H9 (cell line): ENCODE measurements at regions not wholly inside any gene's neighbourhood (a gene's known extent, or its start where the extent isn't known, plus 50 kb on each side); places are given as distances from the start of the nearest gene placed in this dataset.

Source experiments
- DNase-seq: peaks from one replicate; pipeline ENCODE4 v3.0.0-alpha.2; 2017
- H2AFZ ChIP-seq: one replicate; pipeline ENCODE4 v1.6.1; 2013; ENCODE audit warnings: mild to moderate bottlenecking, low read length, control low read depth, moderate library complexity
- H2AK5ac ChIP-seq: 2 replicates; pipeline ENCODE4 v1.6.1; 2013; ENCODE audit warnings: low read length, control low read depth, mixed read lengths; ENCODE audit not compliant: insufficient read length
- H2BK120ac ChIP-seq: one replicate; pipeline ENCODE4 v1.6.1; 2013; ENCODE audit warnings: low read depth, mild to moderate bottlenecking, low read length, control low read depth, inconsistent platforms; ENCODE audit not compliant: poor library complexity, severe bottlenecking
- H2BK12ac ChIP-seq: 2 replicates; pipeline ENCODE4 v1.6.1; 2013; ENCODE audit warnings: low read length, control low read depth, mixed read lengths, low read depth; ENCODE audit not compliant: insufficient read length
- H2BK15ac ChIP-seq: 2 replicates; pipeline ENCODE4 v1.6.1; 2013; ENCODE audit warnings: low read depth, low read length, control low read depth
- H2BK20ac ChIP-seq: one replicate; pipeline ENCODE4 v1.6.1; 2013; ENCODE audit warnings: low read depth, mild to moderate bottlenecking, low read length, control low read depth, inconsistent platforms; ENCODE audit not compliant: poor library complexity, severe bottlenecking
- H2BK5ac ChIP-seq: 2 replicates; pipeline ENCODE4 v1.6.1; 2013; ENCODE audit warnings: low read length, control low read depth, mixed read lengths; ENCODE audit not compliant: insufficient read length
- H3K14ac ChIP-seq: 2 replicates; pipeline ENCODE4 v1.6.1; 2013; ENCODE audit warnings: low read length, control low read depth; ENCODE audit not compliant: insufficient read depth
- H3K18ac ChIP-seq: 2 replicates; pipeline ENCODE4 v1.6.1; 2013; ENCODE audit warnings: low read depth, mild to moderate bottlenecking, mixed read lengths, low read length, control low read depth; ENCODE audit not compliant: insufficient read length
- H3K23ac ChIP-seq: 2 replicates; pipeline ENCODE4 v1.6.1; 2013; ENCODE audit warnings: low read length, control low read depth, mixed read lengths, low read depth; ENCODE audit not compliant: insufficient read length
- H3K23me2 ChIP-seq: 2 replicates; pipeline ENCODE4 v1.6.1; 2013; ENCODE audit warnings: low read depth, mild to moderate bottlenecking, mixed read lengths, low read length, control low read depth; ENCODE audit not compliant: insufficient read length, poor library complexity, severe bottlenecking
- H3K27ac ChIP-seq: 2 replicates; pipeline ENCODE4 v1.5.1; 2013; ENCODE audit warnings: low read length, control low read depth, mixed read lengths, low read depth; ENCODE audit not compliant: insufficient read length
- H3K27me3 ChIP-seq: 2 replicates; pipeline ENCODE4 v1.6.1; 2013; ENCODE audit warnings: low read length, control low read depth, inconsistent platforms; ENCODE audit not compliant: insufficient read depth
- H3K4ac ChIP-seq: 2 replicates; pipeline ENCODE4 v1.6.1; 2013; ENCODE audit warnings: low read depth, mild to moderate bottlenecking, control low read depth, inconsistent platforms, low read length, moderate library complexity
- H3K4me1 ChIP-seq: 2 replicates; pipeline ENCODE4 v1.6.1; 2013; ENCODE audit warnings: low read length, control low read depth, inconsistent platforms; ENCODE audit not compliant: insufficient read depth
- H3K4me2 ChIP-seq: 2 replicates; pipeline ENCODE4 v1.6.1; 2013; ENCODE audit warnings: low read length, control low read depth, mixed read lengths; ENCODE audit not compliant: insufficient read length, insufficient read depth
- H3K56ac ChIP-seq: 2 replicates; pipeline ENCODE4 v1.6.1; 2013; ENCODE audit warnings: low read depth, mild to moderate bottlenecking, mixed read lengths, low read length, control low read depth; ENCODE audit not compliant: insufficient read length
- H3K79me1 ChIP-seq: 2 replicates; pipeline ENCODE4 v1.6.1; 2013; ENCODE audit warnings: low read depth, mild to moderate bottlenecking, moderate library complexity, low read length, control low read depth, inconsistent platforms; ENCODE audit not compliant: insufficient read depth, poor library complexity, severe bottlenecking
- H3K79me2 ChIP-seq: 2 replicates; pipeline ENCODE4 v1.6.1; 2013; ENCODE audit warnings: low read length, control low read depth, inconsistent platforms; ENCODE audit not compliant: insufficient read depth
- H3K9ac ChIP-seq: 2 replicates; pipeline ENCODE4 v1.6.1; 2013; ENCODE audit warnings: low read length, control low read depth, mixed read lengths; ENCODE audit not compliant: insufficient read length; ENCODE audit errors: extremely low read depth
- H3K9me3 ChIP-seq: one replicate; pipeline ENCODE4 v1.6.1; 2013; ENCODE audit warnings: low read depth, low read length, inconsistent platforms; ENCODE audit not compliant: control insufficient read depth
- H3T11ph ChIP-seq: one replicate; pipeline ENCODE4 v1.6.1; 2013; ENCODE audit warnings: mild to moderate bottlenecking, low read length, control low read depth, inconsistent platforms
- H4K20me1 ChIP-seq: one replicate; pipeline ENCODE4 v1.6.1; 2013; ENCODE audit not compliant: control insufficient read depth, insufficient read length, insufficient read depth
- H4K5ac ChIP-seq: 2 replicates; pipeline ENCODE4 v1.6.1; 2013; ENCODE audit warnings: low read depth, mild to moderate bottlenecking, mixed read lengths, low read length, control low read depth; ENCODE audit not compliant: insufficient read length
- H4K8ac ChIP-seq: replicated peaks from 2 replicates; pipeline ENCODE4 v1.6.1; 2013; ENCODE audit warnings: low read length, control low read depth, mixed read lengths, low read depth; ENCODE audit not compliant: insufficient read length
- H4K91ac ChIP-seq: 2 replicates; pipeline ENCODE4 v1.6.1; 2013; ENCODE audit warnings: low read depth, mild to moderate bottlenecking, moderate library complexity, mixed read lengths, low read length, control low read depth; ENCODE audit not compliant: insufficient read length
- H3K27ac Mint-ChIP-seq, 3 experiments: 2 replicates in 2 of 3; 3 replicates in 1 of 3; pipeline ENCODE4 v1.8.0; 2020 to 2021; ENCODE audit warnings: mixed read lengths in 3 of 3, mild to moderate bottlenecking in 1 of 3, moderate library complexity in 1 of 3
- H3K27me3 Mint-ChIP-seq: 2 replicates; pipeline ENCODE4 v1.8.0; 2021; ENCODE audit warnings: low read depth, mild to moderate bottlenecking, moderate library complexity, mixed read lengths
- H3K36me3 Mint-ChIP-seq, 3 experiments: 2 replicates in 2 of 3; 3 replicates in 1 of 3; pipeline ENCODE4 v1.8.0; 2020 to 2021; ENCODE audit warnings: low read depth in 3 of 3, mixed read lengths in 3 of 3; ENCODE audit not compliant: insufficient read depth in 1 of 3
- H3K4me1 Mint-ChIP-seq, 2 experiments: 2 replicates each; pipeline ENCODE4 v1.8.0; 2020; ENCODE audit warnings: mixed read lengths in 2 of 2
- H3K4me3 Mint-ChIP-seq, 2 experiments: 2 replicates in 1 of 2; 3 replicates in 1 of 2; pipeline ENCODE4 v1.8.0; 2020 to 2021; ENCODE audit warnings: mild to moderate bottlenecking in 2 of 2, mixed read lengths in 2 of 2, moderate library complexity in 1 of 2
- H3K9me3 Mint-ChIP-seq, 2 experiments: 2 replicates in 1 of 2; 3 replicates in 1 of 2; pipeline ENCODE4 v1.8.0; 2020; ENCODE audit warnings: mild to moderate bottlenecking in 2 of 2, mixed read lengths in 2 of 2, moderate library complexity in 1 of 2
- CTCF ChIP-seq: fragments of 200-600 bp; sonication (generic); conservative IDR thresholded peaks from 3 replicates; pipeline ENCODE4 v1.8.0; 2021; ENCODE audit warnings: antibody characterized with exemption, mild to moderate bottlenecking
- WGBS: extraction: QIAGEN DNeasy Blood & Tissue Kit; methylation state at CpG from one replicate; pipeline ENCODE4 v1.1.7; 2013; ENCODE audit warnings: missing lambda C conversion rate, low lambda C conversion rate, mixed read lengths; ENCODE audit not compliant: insufficient read length; ENCODE audit errors: extremely low coverage; 5-methylcytosine and 5-hydroxymethylcytosine counted together

DNA sequence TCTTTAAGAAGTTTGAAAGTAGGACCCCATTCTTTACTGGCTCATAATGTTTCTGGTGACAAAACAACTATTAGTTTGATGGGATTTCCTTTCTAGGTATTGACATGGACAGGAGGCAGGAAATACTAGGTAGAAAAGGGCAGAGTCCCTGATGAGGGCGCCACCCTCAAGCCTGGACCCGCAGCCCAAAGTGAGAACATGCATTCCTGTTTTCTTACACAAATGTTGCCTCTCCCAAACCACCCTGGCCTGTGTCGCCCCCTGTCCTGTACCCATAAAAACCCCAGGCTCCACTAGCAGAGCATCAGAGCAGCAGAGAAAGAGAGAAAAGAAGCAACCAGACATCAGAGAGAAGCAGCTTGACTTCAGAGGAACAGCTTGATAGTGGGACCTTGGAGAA, 1055.2 kb upstream of the POT1 start:
- H3K27me3 ChIP-seq = no peaks in the 10 kb centered on the region
- no peaks in the 10 kb centered on the region for H4K20me1 ChIP-seq
- no peak overlapping the region for H2BK12ac ChIP-seq
- H3K4ac ChIP-seq = no peak overlapping the region
- H2AFZ ChIP-seq = no peak overlapping the region
- no peak overlapping the region for H2BK120ac ChIP-seq
- H4K8ac ChIP-seq = no peak overlapping the region
- no peak overlapping the region for H3K18ac ChIP-seq
- H3K36me3 Mint-ChIP-seq = peaks cover 19 to 31% (median 20%) of the 10 kb centered on the region in 3 experiments; a peak in 6 of 7 replicates
- no peak overlapping the region for H3K4me2 ChIP-seq
- no peaks in the 10 kb centered on the region for H3K27me3 Mint-ChIP-seq
- TF ChIP-seq CTCF = peak; percentile 48; the same call in 2 of the 3 replicates
- H2AK5ac ChIP-seq = no peak overlapping the region
- no peak overlapping the region for H3K27ac ChIP-seq
- no peaks in the 10 kb centered on the region for H3K9me3 ChIP-seq
- H3K23ac ChIP-seq = no peak overlapping the region
- H2BK5ac ChIP-seq = no peak overlapping the region
- peaks cover 5% of the 10 kb centered on the region; the same call in 1 of the 2 replicates for H3K79me2 ChIP-seq
- H3K9ac ChIP-seq = no peak overlapping the region
- H3T11ph ChIP-seq = no peak overlapping the region
- DNase-seq = peak; percentile 48
- H3K14ac ChIP-seq = no peak overlapping the region
- peaks cover 0 to 8% of the 10 kb centered on the region in 2 experiments; a peak in 2 of 4 replicates for H3K4me1 Mint-ChIP-seq
- H3K4me3 Mint-ChIP-seq = no peak overlapping the region
- H2BK15ac ChIP-seq = no peak overlapping the region
- no peak overlapping the region for H4K91ac ChIP-seq
- H3K9me3 Mint-ChIP-seq = peaks cover 10 to 19% of the 10 kb centered on the region in 2 experiments; a peak in 4 of 5 replicates
- no peak overlapping the region for H2BK20ac ChIP-seq
- H3K79me1 ChIP-seq = no peaks in the 10 kb centered on the region
- no peaks in the 10 kb centered on the region for H3K23me2 ChIP-seq
- H4K5ac ChIP-seq = no peak overlapping the region
- H3K4me1 ChIP-seq = no peaks in the 10 kb centered on the region
- peak overlapping the region in 2 of 3 experiments; percentile 61 to 70; a peak in 2 of 7 replicates for H3K27ac Mint-ChIP-seq
- H3K56ac ChIP-seq = no peak overlapping the region
- WGBS = no CpG with 5 or more reads among the region's 3 CpGs
